BJ (cell line): ENCODE measurements at regions not wholly inside any gene's neighbourhood (a gene's known extent, or its start where the extent isn't known, plus 50 kb on each side); places are given as distances from the start of the nearest gene placed in this dataset.
"Not testable (repeated sequence)": the region's sequence is repeated elsewhere in the genome, so short reads cannot be mapped to it uniquely, and the experiment has no call there.

ENCODE experiments used
- CTCF ChIA-PET: fragments of 350-600 bp; formaldehyde crosslinking; extraction: SDS; loops from one replicate; lab custom pipeline; 2021; ENCODE audit warnings: antibody characterized with exemption, inconsistent platforms; lab: Yijun Ruan, JAX
- POLR2A ChIA-PET: fragments of 300-600 bp; sonication (Branson Sonifier 250); formaldehyde crosslinking; extraction: SDS; loops from one replicate; lab custom pipeline; 2021; ENCODE audit warnings: antibody characterized with exemption; lab: Charles Lee
- DNase-seq: peaks from one replicate; pipeline ENCODE4 v3.0.0-alpha.2; 2011; ENCODE audit warnings: low read depth
- H3K27me3 ChIP-seq: 2 replicates; pipeline ENCODE4 v1.6.0; 2011; ENCODE audit warnings: low read length; ENCODE audit not compliant: control insufficient read depth, insufficient read depth
- H3K36me3 ChIP-seq: 2 replicates; pipeline ENCODE4 v1.5.1; 2011; ENCODE audit warnings: low read length; ENCODE audit not compliant: control insufficient read depth, insufficient read depth
- H3K4me3 ChIP-seq: 2 replicates; pipeline ENCODE4 v1.5.1; 2011; ENCODE audit warnings: low read depth, mild to moderate bottlenecking, control low read depth, low read length
- CTCF ChIP-seq: IDR thresholded peaks from 2 replicates; pipeline ENCODE4 v1.5.1; 2011; ENCODE audit warnings: low read depth, mild to moderate bottlenecking, control low read depth, inconsistent platforms, low read length, moderate library complexity; ENCODE audit not compliant: insufficient read depth

DNA sequence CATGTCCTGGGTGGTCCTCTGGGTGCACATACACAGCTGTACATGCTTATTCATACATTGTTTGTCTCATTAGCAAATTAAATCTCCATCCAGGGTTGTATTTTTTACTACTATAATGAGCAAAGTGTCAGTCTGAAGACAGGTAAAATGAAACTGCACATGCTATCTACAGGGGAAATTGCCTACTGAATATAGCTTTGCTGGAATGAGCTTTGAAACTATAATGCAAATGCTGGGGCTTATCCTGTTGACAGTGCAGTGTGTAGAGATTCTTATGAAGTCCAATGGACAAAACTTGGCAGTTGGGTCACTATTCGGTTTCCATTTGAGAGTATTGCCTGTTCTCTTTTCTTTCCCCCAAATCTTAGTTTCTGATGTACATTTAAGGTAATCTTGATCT is 292.8 kb upstream of the LRP1B start:
- Histone ChIP-seq H3K4me3 (no peak overlapping the region), H3K36me3 (no peaks in the 10 kb centered on the region), H3K27me3 (no peaks in the 10 kb centered on the region)
- ChIA-PET POLR2A (no interaction called here), CTCF (no interaction called here)
- no peak for DNase-seq
- TF ChIP-seq CTCF: no peak

- no peak for DNase-seq
- no peak for TF ChIP-seq CTCF
- ChIA-PET CTCF (no interaction called here), POLR2A (no interaction called here)
- no peak overlapping the region for H3K4me3 ChIP-seq
- no peaks in the 10 kb centered on the region for H3K36me3 ChIP-seq
- no peaks in the 10 kb centered on the region for H3K27me3 ChIP-seq
Measured at GRCh38 chr2:142422769-142423168, 292.0 kb upstream of the LRP1B start.

DNA sequence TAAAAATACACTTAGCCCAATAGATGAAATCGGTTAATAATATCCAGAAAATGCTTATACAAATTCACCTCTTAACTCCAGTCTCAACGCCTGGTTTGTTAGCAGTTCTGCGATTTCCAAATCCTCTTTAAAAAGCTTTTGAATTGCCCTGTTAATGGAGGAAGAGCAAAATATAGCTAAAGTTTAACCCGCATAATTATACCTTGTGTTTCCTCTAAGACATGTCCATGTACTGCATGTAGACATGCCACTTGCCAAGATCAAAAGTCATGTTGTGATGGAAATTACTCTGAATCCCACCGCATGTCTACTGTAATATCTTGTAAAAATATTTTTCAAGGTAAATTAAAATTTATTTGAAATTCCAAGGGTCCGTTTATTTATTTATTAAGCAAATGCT is 291.2 kb upstream of the LRP1B start:
- DNase-seq: no peak
- H3K4me3 ChIP-seq: no peak overlapping the region
- TF ChIP-seq CTCF: no peak
- CTCF ChIA-PET: no interaction called here
- no peaks in the 10 kb centered on the region for H3K27me3 ChIP-seq
- H3K36me3 ChIP-seq: no peaks in the 10 kb centered on the region
- POLR2A ChIA-PET: no interaction called here

DNA sequence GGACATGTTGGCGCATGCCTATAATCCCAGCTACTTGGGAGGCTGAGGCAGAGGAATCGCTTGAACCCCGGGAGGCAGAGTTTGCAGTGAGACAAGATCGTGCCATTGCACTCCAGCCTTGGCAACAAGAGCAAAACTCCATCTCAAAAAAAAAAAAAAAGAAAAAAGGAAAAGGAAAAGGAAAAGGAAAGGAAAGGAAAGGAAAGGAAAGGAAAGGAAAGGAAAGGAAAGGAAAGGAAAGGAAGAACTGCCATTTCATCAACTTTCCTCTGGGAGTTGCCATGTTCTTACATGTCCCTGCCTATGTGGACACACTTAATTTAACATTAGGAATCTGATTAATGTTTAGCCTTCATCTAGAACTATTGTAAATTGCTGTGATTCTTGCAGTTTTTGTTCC is 287.9 kb upstream of the LRP1B start:
- DNase-seq, H3K36me3 ChIP-seq: not testable (repeated sequence)

GRCh38 chr2:142416996-142417395 is 286.2 kb upstream of the LRP1B start:
- Histone ChIP-seq H3K4me3 (no peak overlapping the region), H3K36me3 (no peaks in the 10 kb centered on the region), H3K27me3 (no peaks in the 10 kb centered on the region)
- ChIA-PET POLR2A (no interaction called here), CTCF (no interaction called here)
- no peak for TF ChIP-seq CTCF
- DNase-seq: no peak

More for the DNA sequence above, 287.9 kb upstream of the LRP1B start:
- CTCF ChIA-PET, POLR2A ChIA-PET, H3K27me3 ChIP-seq, H3K4me3 ChIP-seq: not testable (repeated sequence)

DNA sequence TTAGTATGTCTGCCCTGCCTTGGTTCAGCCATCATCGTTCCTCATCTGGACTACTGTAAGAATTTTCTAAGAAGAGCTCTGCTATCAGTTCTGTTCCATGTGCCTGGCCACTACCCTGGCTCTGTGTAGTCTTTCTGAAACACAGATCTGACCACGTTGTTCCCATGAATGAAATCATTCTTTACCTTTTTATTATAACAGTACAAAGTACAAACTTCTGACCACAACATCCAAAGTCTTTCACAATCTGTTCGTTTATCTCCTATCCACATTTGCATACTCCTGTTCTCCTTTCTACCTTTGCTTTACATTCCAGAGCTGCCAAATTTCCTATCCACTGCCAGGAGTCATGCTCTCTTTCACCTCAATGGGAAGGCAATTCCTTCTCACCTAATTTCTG is 284.6 kb upstream of the LRP1B start:
- POLR2A ChIA-PET: no interaction called here
- TF ChIP-seq CTCF: no peak
- H3K4me3 ChIP-seq: no peak overlapping the region
- CTCF ChIA-PET: no interaction called here
- no peaks in the 10 kb centered on the region for H3K36me3 ChIP-seq
- no peaks in the 10 kb centered on the region for H3K27me3 ChIP-seq
- DNase-seq: no peak
